Epithelial cell of proximal tubule (primary cell): ENCODE measurements at regions not wholly inside any gene's neighbourhood (a gene's known extent, or its start where the extent isn't known, plus 50 kb on each side); places are given as distances from the start of the nearest gene placed in this dataset.

Experiments
- DNase-seq: peaks from one replicate; pipeline ENCODE4 v3.0.0-alpha.2; 2011; ENCODE audit warnings: low read depth
- H3K4me3 ChIP-seq: 2 replicates; pipeline ENCODE4 v1.5.1; 2011; ENCODE audit warnings: low read depth, mild to moderate bottlenecking, low read length
- CTCF ChIP-seq: conservative IDR thresholded peaks from 2 replicates; pipeline ENCODE4 v1.5.1; 2012; ENCODE audit warnings: low read depth, mild to moderate bottlenecking, low read length

GRCh38 chr21:16707274-16707673, 805.6 kb upstream of the CXADR start:
- DNase-seq: no peak
- H3K4me3 ChIP-seq: no peak overlapping the region
- no peak for TF ChIP-seq CTCF

DNA sequence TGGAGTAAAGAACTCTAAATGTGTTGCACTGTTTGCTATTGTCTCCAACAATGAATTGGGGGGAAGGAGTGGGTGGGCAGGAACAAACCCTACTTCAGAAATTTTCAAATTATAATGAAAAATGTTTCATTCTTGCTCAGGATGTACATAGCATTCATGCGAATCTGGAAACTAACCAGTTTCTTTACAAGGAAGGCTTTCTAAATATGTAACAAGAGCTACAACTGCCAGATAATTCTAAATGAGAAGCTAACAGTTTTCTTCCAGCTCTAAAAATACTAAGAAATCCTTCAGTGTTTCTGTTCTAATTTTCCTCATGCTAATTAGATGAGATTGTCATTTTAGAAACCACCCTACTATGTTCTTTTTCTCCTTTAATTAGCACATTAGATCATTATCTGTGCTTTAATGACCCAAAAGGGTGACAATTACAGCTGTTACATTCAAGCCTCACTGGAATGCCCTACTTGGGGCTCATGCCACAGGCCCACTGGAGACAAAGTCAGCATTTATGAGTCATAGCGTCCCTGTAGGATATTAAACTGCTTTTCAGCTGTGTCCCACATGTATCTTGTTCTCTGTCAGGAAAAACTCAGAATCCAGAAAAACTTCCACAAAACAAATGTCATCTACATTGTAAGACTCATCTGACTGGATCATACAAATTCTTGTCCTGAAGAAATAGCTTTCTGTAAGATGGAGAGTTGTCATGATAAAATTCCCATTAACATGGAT, 804.6 kb upstream of the CXADR start:
- TF ChIP-seq CTCF: no peak
- DNase-seq: no peak
- H3K4me3 ChIP-seq: no peak overlapping the region

DNA sequence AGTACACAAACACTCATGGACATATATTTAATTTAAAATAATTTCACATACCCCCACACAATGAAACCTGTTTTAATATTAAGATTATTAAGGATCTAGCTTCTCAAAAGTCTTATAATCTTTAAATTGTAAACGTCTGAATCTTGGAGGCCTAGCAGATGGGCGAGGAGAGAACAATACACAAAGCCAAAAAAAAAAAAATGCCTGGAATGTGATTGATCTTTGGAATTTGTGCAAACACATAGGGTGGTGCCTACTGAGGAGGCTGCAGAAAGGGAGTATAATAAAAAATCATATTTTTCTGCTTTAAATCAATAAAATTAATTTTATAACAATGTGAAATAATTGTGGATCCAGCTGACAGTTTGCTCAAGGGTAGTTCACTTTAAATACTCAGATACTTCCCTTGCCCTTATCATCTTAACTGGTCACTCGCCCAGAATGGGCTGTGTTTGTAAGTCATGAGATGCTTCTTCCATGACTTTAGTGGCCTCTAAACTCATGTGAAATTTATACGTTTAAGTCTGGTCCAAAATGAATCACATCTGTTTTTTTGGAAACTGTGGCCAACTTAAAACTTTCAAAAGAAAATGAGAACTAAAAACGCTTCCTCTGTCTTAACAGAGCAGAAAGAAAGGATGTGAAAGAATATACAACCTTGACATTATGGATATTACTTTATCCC, 802.8 kb upstream of the CXADR start:
- H3K4me3 ChIP-seq: no peak overlapping the region
- TF ChIP-seq CTCF: no peak
- DNase-seq: no peak

DNA sequence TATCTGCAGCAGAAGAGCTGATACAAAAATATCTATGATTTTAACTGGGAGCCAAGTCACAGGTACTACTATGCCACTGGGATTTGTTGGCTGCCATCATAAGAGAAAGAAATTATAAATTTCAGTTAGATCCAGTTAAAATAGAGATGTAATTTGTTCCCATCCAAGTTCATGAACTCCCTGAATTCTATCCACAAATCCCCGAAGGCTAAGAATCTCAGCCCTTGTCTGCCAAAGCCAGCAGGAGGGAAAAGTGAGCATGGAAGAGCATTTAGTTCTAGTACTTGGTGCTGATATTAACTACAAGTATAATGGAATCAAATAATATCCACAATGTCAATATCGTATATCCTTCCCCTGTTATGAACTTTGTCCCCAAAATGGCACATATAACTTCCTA, 801.1 kb upstream of the CXADR start:
- TF ChIP-seq CTCF: no peak
- no peak overlapping the region for H3K4me3 ChIP-seq
- DNase-seq: no peak

- DNase-seq: no peak
- no peak for TF ChIP-seq CTCF
- no peak overlapping the region for H3K4me3 ChIP-seq
These were observed 799.3 kb upstream of the CXADR start for GRCh38 chr21:16713331-16714117.

GRCh38 chr21:16740511-16740910, 772.3 kb upstream of the CXADR start:
- no peak overlapping the region for H3K4me3 ChIP-seq
- no peak for DNase-seq
- no peak for TF ChIP-seq CTCF
